Panc1 (cell line): ENCODE measurements at regions not wholly inside any gene's neighbourhood (a gene's known extent, or its start where the extent isn't known, plus 50 kb on each side); places are given as distances from the start of the nearest gene placed in this dataset.

ENCODE experiments used
- ATAC-seq: fragments of 200-7000 bp; cut with Tn5 transposase; 2 replicates; pipeline ENCODE4 v1.9.1; 2020; ENCODE audit warnings: mild to moderate bottlenecking, moderate library complexity
- BruUV-seq: library from RNA; stranded (reverse); fragments of 400-500 nt; replicated peaks from 2 replicates; lab custom pipeline; 2021; lab: Mats Ljungman, UMichigan
- CTCF ChIA-PET: fragments of 300-600 bp; sonication (Branson Sonifier 250); formaldehyde crosslinking; loops from one replicate; lab custom pipeline; 2022; ENCODE audit warnings: antibody characterized with exemption; lab: Charles Lee
- POLR2A ChIA-PET: fragments of 300-600 bp; sonication (Branson Sonifier 250); formaldehyde crosslinking; loops from one replicate; lab custom pipeline; 2022; ENCODE audit warnings: antibody characterized with exemption; lab: Charles Lee
- DNase-seq: peaks from one replicate; pipeline ENCODE4 v3.0.0-alpha.2; 2010; ENCODE audit warnings: low read depth, low spot score
- H3K27ac ChIP-seq: 2 replicates; pipeline ENCODE4 v1.5.1; 2011; ENCODE audit warnings: mild to moderate bottlenecking, low read length, inconsistent platforms
- H3K27me3 ChIP-seq: fragments of 200-500 bp; sonication (Bioruptor generic); 2 replicates; pipeline ENCODE4 v1.6.0; 2014; ENCODE audit warnings: low read length, inconsistent platforms; ENCODE audit not compliant: control insufficient read depth, insufficient read depth
- H3K36me3 ChIP-seq: fragments of 200-500 bp; sonication (Bioruptor generic); 2 replicates; pipeline ENCODE4 v1.5.1; 2014; ENCODE audit warnings: inconsistent platforms, mild to moderate bottlenecking, low read length, moderate library complexity; ENCODE audit not compliant: control insufficient read depth, insufficient read depth
- H3K4me1 ChIP-seq: 2 replicates; pipeline ENCODE4 v1.5.1; 2011; ENCODE audit warnings: inconsistent platforms, mild to moderate bottlenecking, low read length, moderate library complexity; ENCODE audit not compliant: control insufficient read depth, insufficient read depth
- H3K4me3 ChIP-seq, 2 experiments: 2 replicates each; pipeline ENCODE4 v1.5.1; 2011 to 2012; ENCODE audit warnings: low read depth in 2 of 2, low read length in 2 of 2, mild to moderate bottlenecking in 2 of 2, inconsistent platforms in 1 of 2, moderate library complexity in 1 of 2
- H3K9me3 ChIP-seq: fragments of 200-500 bp; sonication (Bioruptor generic); 2 replicates; pipeline ENCODE4 v1.5.1; 2014; ENCODE audit warnings: low read depth, mild to moderate bottlenecking, inconsistent platforms, low read length, moderate library complexity; ENCODE audit not compliant: control insufficient read depth, insufficient read depth
- POLR2AphosphoS5 ChIP-seq: IDR thresholded peaks from 2 replicates; pipeline ENCODE4 v1.6.1; 2012; ENCODE audit warnings: mild to moderate bottlenecking, low read depth, low read length, moderate library complexity
- SIN3A ChIP-seq: IDR thresholded peaks from 2 replicates; pipeline ENCODE4 v1.6.1; 2012; ENCODE audit warnings: low read depth, mild to moderate bottlenecking, low read length, moderate library complexity, borderline replicate concordance; ENCODE audit not compliant: insufficient read depth
- TCF7L2 ChIP-seq: IDR thresholded peaks from 2 replicates; pipeline ENCODE4 v1.6.1; 2011; ENCODE audit warnings: mild to moderate bottlenecking, low read depth, low read length, inconsistent platforms
- in situ Hi-C: cut with HindIII; loops from 2 replicates; pipeline ENCODE4 v1.10.0; 2016; ENCODE audit warnings: low sequenced_read_pairs, low pct_unique_long_range_greater_than_20kb
- intact Hi-C: fragments of 100-400 bp; cut with micrococcal nuclease; formaldehyde crosslinking; loops from one replicate; pipeline ENCODE4 v1.10.0; 2022; ENCODE audit not compliant: unreplicated experiment
- TF ChIP-seq, protein P1 (sequence below): fragments of 450-650 bp; IDR thresholded peaks from 2 replicates; pipeline ENCODE4 v1.5.1; 2017; ENCODE audit warnings: mild to moderate bottlenecking
- TF ChIP-seq, protein P2 (sequence below), 2 experiments: IDR thresholded peaks; 2 replicates each; pipeline ENCODE4 v1.6.1; 2011 to 2012; ENCODE audit warnings: low read depth in 2 of 2, control low read depth in 1 of 2, low read length in 1 of 2, mild to moderate bottlenecking in 1 of 2, moderate library complexity in 1 of 2; ENCODE audit not compliant: insufficient read depth in 1 of 2

DNA sequence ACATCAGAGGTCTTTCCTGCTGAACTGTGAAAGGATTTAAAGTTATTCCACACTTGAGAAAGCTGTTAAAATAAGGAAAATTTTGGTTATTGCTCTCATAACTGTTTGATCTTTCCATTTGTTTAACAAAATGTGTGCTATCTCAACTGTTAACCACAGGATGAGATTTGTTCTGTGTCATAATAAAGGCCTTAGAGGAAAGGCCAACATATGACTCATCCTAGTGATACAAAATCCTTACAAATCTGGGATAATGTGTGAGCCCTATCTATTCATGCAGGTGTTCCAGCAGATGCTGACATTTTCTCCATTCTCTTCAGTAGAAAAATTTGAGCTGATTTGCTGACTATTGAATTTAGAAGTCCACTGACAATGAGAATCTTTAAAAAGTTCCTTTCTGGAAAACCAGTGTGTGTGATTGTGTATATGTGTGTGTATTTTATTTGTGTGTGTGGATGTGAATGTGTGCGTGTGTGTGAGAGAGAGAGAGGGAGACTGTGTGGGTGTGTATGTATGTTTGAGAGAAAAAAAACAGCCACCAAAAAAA lies 1111.9 kb upstream of the GYPC start:
- POLR2A ChIA-PET: no interaction called here
- TF ChIP-seq POLR2AphosphoS5 (no peak), SIN3A (no peak), TCF7L2 (no peak)
- TF ChIP-seq, protein P1, sequence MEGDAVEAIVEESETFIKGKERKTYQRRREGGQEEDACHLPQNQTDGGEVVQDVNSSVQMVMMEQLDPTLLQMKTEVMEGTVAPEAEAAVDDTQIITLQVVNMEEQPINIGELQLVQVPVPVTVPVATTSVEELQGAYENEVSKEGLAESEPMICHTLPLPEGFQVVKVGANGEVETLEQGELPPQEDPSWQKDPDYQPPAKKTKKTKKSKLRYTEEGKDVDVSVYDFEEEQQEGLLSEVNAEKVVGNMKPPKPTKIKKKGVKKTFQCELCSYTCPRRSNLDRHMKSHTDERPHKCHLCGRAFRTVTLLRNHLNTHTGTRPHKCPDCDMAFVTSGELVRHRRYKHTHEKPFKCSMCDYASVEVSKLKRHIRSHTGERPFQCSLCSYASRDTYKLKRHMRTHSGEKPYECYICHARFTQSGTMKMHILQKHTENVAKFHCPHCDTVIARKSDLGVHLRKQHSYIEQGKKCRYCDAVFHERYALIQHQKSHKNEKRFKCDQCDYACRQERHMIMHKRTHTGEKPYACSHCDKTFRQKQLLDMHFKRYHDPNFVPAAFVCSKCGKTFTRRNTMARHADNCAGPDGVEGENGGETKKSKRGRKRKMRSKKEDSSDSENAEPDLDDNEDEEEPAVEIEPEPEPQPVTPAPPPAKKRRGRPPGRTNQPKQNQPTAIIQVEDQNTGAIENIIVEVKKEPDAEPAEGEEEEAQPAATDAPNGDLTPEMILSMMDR: no peak
- TF ChIP-seq, protein P2, sequence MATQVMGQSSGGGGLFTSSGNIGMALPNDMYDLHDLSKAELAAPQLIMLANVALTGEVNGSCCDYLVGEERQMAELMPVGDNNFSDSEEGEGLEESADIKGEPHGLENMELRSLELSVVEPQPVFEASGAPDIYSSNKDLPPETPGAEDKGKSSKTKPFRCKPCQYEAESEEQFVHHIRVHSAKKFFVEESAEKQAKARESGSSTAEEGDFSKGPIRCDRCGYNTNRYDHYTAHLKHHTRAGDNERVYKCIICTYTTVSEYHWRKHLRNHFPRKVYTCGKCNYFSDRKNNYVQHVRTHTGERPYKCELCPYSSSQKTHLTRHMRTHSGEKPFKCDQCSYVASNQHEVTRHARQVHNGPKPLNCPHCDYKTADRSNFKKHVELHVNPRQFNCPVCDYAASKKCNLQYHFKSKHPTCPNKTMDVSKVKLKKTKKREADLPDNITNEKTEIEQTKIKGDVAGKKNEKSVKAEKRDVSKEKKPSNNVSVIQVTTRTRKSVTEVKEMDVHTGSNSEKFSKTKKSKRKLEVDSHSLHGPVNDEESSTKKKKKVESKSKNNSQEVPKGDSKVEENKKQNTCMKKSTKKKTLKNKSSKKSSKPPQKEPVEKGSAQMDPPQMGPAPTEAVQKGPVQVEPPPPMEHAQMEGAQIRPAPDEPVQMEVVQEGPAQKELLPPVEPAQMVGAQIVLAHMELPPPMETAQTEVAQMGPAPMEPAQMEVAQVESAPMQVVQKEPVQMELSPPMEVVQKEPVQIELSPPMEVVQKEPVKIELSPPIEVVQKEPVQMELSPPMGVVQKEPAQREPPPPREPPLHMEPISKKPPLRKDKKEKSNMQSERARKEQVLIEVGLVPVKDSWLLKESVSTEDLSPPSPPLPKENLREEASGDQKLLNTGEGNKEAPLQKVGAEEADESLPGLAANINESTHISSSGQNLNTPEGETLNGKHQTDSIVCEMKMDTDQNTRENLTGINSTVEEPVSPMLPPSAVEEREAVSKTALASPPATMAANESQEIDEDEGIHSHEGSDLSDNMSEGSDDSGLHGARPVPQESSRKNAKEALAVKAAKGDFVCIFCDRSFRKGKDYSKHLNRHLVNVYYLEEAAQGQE (IDR thresholded peaks at IDR 0.05; ENCODE audit: insufficient read depth in 1 of 2, low read depth in 2 of 2, low read length in 1 of 2): no peak

DNA sequence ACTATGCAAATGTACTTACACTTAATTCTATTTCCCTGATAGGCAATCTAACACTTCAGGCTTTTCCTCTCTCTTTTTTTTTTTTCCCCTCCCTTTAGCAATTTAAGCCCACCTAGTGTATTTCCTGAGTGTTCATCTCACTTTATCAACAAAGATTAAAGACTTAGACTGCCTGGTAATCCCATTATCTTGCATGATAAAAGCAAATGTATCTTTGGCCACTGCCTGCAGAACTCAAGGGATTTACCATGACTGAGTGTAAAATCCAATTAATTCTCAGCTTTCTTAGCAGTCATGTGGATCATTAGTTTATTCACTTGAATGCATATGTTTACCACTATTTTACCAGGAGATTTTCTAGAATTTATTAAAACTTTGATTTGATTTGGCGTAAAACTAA lies 1102.2 kb upstream of the GYPC start:
- DNase-seq (no peak), ATAC-seq (no peak)
- no TSS peak for BruUV-seq
- H3K4me3 ChIP-seq: no peak overlapping the region
- in situ Hi-C loops (no loop called here), intact Hi-C loops (no loop called here)
- ChIA-PET CTCF (no interaction called here), POLR2A (no interaction called here)
- no peaks in the 10 kb centered on the region for H3K4me1 ChIP-seq
- TF ChIP-seq, protein P2 (IDR thresholded peaks at IDR 0.05; ENCODE audit: insufficient read depth in 1 of 2, low read depth in 2 of 2, low read length in 1 of 2): no peak
- no peak for TF ChIP-seq POLR2AphosphoS5
- TF ChIP-seq SIN3A: no peak
- TF ChIP-seq, protein P1: no peak
- TF ChIP-seq TCF7L2: no peak
- H3K27ac ChIP-seq: no peak overlapping the region
- H3K27me3 ChIP-seq: no peaks in the 10 kb centered on the region
- H3K9me3 ChIP-seq: no peaks in the 10 kb centered on the region
- H3K36me3 ChIP-seq: no peaks in the 10 kb centered on the region

More for the DNA sequence above, 1111.9 kb upstream of the GYPC start:
- DNase-seq (no peak), ATAC-seq (no peak)
- Histone ChIP-seq H3K27ac (no peak overlapping the region), H3K36me3 (no peaks in the 10 kb centered on the region), H3K9me3 (no peaks in the 10 kb centered on the region), H3K4me3 (no peak overlapping the region), H3K27me3 (no peaks in the 10 kb centered on the region), H3K4me1 (no peaks in the 10 kb centered on the region)
- intact Hi-C loops: no loop called here
- CTCF ChIA-PET: no interaction called here
- in situ Hi-C loops: no loop called here
- no TSS peak for BruUV-seq
